ENCODE measurements at regions not wholly inside any gene's neighbourhood (a gene's known extent, or its start where the extent isn't known, plus 50 kb on each side); places are given as distances from the start of the nearest gene placed in this dataset.

- ChIA-PET POLR2A (ENCODE audit: low non-redundant PET) (no interaction called here), CTCF (no interaction called here)
- Histone ChIP-seq H3K36me3 (ENCODE audit: insufficient read depth, low read length, poor library complexity, severe bottlenecking) (no peaks in the 10 kb centered on the region), H3K27me3 (replicated peaks; ENCODE audit: insufficient read depth, low read depth, low read length, poor library complexity) (no peaks in the 10 kb centered on the region), H3K4me3 (ENCODE audit: low read depth, low read length, poor library complexity, severe bottlenecking) (no peak overlapping the region), H3K9me3 (ENCODE audit: low read depth, low read length, poor library complexity, severe bottlenecking) (no peaks in the 10 kb centered on the region), H3K4me1 (ENCODE audit: insufficient read depth, low read length, poor library complexity, severe bottlenecking) (no peaks in the 10 kb centered on the region), H3K27ac (ENCODE audit: low read depth, low read length, poor library complexity, severe bottlenecking) (no peak overlapping the region)
- TF ChIP-seq EZH2 (IDR thresholded peaks at IDR 0.05; ENCODE audit: borderline replicate concordance, low read depth, low read length, poor library complexity, severe bottlenecking), result no peak
- TF ChIP-seq, protein P1, sequence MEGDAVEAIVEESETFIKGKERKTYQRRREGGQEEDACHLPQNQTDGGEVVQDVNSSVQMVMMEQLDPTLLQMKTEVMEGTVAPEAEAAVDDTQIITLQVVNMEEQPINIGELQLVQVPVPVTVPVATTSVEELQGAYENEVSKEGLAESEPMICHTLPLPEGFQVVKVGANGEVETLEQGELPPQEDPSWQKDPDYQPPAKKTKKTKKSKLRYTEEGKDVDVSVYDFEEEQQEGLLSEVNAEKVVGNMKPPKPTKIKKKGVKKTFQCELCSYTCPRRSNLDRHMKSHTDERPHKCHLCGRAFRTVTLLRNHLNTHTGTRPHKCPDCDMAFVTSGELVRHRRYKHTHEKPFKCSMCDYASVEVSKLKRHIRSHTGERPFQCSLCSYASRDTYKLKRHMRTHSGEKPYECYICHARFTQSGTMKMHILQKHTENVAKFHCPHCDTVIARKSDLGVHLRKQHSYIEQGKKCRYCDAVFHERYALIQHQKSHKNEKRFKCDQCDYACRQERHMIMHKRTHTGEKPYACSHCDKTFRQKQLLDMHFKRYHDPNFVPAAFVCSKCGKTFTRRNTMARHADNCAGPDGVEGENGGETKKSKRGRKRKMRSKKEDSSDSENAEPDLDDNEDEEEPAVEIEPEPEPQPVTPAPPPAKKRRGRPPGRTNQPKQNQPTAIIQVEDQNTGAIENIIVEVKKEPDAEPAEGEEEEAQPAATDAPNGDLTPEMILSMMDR (conservative IDR thresholded peaks at IDR 0.05; ENCODE audit: low read depth, low read length), result no peak
- intact Hi-C loops (cut with micrococcal nuclease; ENCODE audit: unreplicated experiment), result no loop called here
- no TSS peak for BruUV-seq (replicated peaks)
- no peak for DNase-seq (ENCODE audit: low spot score)
Measured at GRCh38 chr2:138418453-138418852, 83.1 kb upstream of the SPOPL start.

DNA sequence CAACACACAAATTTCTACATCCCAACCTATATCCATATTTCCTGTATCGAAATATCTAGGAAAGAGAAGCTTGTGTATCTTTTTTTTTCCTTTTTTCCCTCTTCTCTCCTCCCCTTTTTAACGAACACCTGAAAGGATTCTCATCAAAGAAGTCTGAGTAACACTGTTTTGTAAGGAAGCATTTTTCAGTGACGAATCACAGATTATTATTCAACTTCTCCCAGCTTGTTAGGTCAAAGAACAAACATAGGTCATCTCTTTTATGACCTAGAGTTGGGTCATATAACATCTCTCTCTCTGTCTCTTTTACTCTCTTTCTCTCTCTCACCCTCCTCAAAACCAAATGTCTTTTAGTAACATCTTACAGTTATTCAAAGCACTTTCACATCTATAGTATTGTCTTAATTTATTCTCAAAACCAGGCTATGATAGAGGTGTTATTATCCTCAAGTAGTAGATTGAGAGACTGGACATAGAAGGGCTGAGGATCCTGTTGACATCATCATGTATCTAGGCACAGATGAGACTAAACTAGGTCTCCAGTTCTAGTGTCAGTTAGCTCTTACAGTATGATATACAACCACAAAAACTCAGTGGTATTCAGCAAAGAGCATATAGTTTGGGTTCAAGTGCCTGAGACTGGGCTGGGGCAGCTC, 80.1 kb upstream of the SPOPL start:
- no TSS peak for BruUV-seq (replicated peaks)

DNA sequence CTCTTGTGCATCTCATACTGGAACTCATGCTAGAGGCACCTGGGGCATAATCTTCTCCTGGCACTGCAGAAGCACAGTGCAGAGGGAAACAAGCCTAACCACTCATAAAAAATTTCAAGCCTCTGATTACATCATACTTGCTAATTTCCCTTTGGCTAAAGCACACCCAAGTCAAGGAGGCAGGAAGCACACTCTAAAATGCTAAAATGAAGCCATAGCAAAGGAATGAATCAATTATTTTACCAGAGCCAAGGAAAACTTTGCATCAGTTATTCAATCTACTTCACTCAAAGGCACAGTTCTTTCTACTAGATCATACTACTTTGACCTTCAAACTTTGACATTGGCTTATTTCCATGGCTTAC, 79.6 kb upstream of the SPOPL start:
- BruUV-seq (replicated peaks), result no TSS peak
- no peak overlapping the region for H3K27ac ChIP-seq (ENCODE audit: low read depth, low read length, poor library complexity, severe bottlenecking)
- intact Hi-C loops (cut with micrococcal nuclease; ENCODE audit: unreplicated experiment), result no loop called here

More for the DNA sequence above, 80.1 kb upstream of the SPOPL start:
- CTCF ChIA-PET, result no interaction called here
- no peaks in the 10 kb centered on the region for H3K36me3 ChIP-seq (ENCODE audit: insufficient read depth, low read length, poor library complexity, severe bottlenecking)
- no peaks in the 10 kb centered on the region for H3K9me3 ChIP-seq (ENCODE audit: low read depth, low read length, poor library complexity, severe bottlenecking)
- no peaks in the 10 kb centered on the region for H3K27me3 ChIP-seq (replicated peaks; ENCODE audit: insufficient read depth, low read depth, low read length, poor library complexity)
- no peaks in the 10 kb centered on the region for H3K4me1 ChIP-seq (ENCODE audit: insufficient read depth, low read length, poor library complexity, severe bottlenecking)
- TF ChIP-seq, protein P1 (conservative IDR thresholded peaks at IDR 0.05; ENCODE audit: low read depth, low read length), result no peak
- no peak for TF ChIP-seq EZH2 (IDR thresholded peaks at IDR 0.05; ENCODE audit: borderline replicate concordance, low read depth, low read length, poor library complexity, severe bottlenecking)
- H3K27ac ChIP-seq (ENCODE audit: low read depth, low read length, poor library complexity, severe bottlenecking), result no peak overlapping the region
- H3K4me3 ChIP-seq (ENCODE audit: low read depth, low read length, poor library complexity, severe bottlenecking), result no peak overlapping the region
- no peak for DNase-seq (ENCODE audit: low spot score)
- intact Hi-C loops (cut with micrococcal nuclease; ENCODE audit: unreplicated experiment), result no loop called here
- POLR2A ChIA-PET (ENCODE audit: low non-redundant PET), result no interaction called here

More for the DNA sequence above, 79.6 kb upstream of the SPOPL start:
- Histone ChIP-seq H3K9me3 (ENCODE audit: low read depth, low read length, poor library complexity, severe bottlenecking) (no peaks in the 10 kb centered on the region), H3K4me3 (ENCODE audit: low read depth, low read length, poor library complexity, severe bottlenecking) (no peak overlapping the region), H3K36me3 (ENCODE audit: insufficient read depth, low read length, poor library complexity, severe bottlenecking) (no peaks in the 10 kb centered on the region), H3K4me1 (ENCODE audit: insufficient read depth, low read length, poor library complexity, severe bottlenecking) (no peaks in the 10 kb centered on the region), H3K27me3 (replicated peaks; ENCODE audit: insufficient read depth, low read depth, low read length, poor library complexity) (no peaks in the 10 kb centered on the region)
- CTCF ChIA-PET, result no interaction called here
- POLR2A ChIA-PET (ENCODE audit: low non-redundant PET), result no interaction called here
- TF ChIP-seq EZH2 (IDR thresholded peaks at IDR 0.05; ENCODE audit: borderline replicate concordance, low read depth, low read length, poor library complexity, severe bottlenecking), result no peak
- TF ChIP-seq, protein P1 (conservative IDR thresholded peaks at IDR 0.05; ENCODE audit: low read depth, low read length), result no peak
- DNase-seq (ENCODE audit: low spot score), result peak; percentile 50
